NB4 (cell line): ENCODE measurements at regions not wholly inside any gene's neighbourhood (a gene's known extent, or its start where the extent isn't known, plus 50 kb on each side); places are given as distances from the start of the nearest gene placed in this dataset.

Source experiments
- DNase-seq: peaks from one replicate; pipeline ENCODE4 v3.0.0; 2010; ENCODE audit warnings: low read depth
- H3K4me3 ChIP-seq: one replicate; pipeline ENCODE4 v1.5.1; 2011; ENCODE audit warnings: mild to moderate bottlenecking, low read depth, low read length, moderate library complexity
- MYC ChIP-seq: IDR thresholded peaks from 2 replicates; pipeline ENCODE4 v1.6.1; 2011; ENCODE audit warnings: low read depth, low read length
- POLR2A ChIP-seq: IDR thresholded peaks from 2 replicates; pipeline ENCODE4 v1.6.1; 2011; ENCODE audit warnings: mild to moderate bottlenecking; ENCODE audit not compliant: insufficient read length; ENCODE audit errors: extremely low read depth
- TF ChIP-seq, protein P1 (sequence below): IDR thresholded peaks from one replicate; pipeline ENCODE4 v1.5.1; 2012; ENCODE audit warnings: low read depth, low read length
- TF ChIP-seq, protein P2 (sequence below): IDR thresholded peaks from 2 replicates; pipeline ENCODE4 v1.6.1; 2011; ENCODE audit warnings: low read depth, low read length

GRCh38 chr14:59063259-59063658 lies 125.2 kb upstream of the DAAM1 start:
- no peak for TF ChIP-seq MYC
- TF ChIP-seq POLR2A: no peak
- TF ChIP-seq, protein P1, sequence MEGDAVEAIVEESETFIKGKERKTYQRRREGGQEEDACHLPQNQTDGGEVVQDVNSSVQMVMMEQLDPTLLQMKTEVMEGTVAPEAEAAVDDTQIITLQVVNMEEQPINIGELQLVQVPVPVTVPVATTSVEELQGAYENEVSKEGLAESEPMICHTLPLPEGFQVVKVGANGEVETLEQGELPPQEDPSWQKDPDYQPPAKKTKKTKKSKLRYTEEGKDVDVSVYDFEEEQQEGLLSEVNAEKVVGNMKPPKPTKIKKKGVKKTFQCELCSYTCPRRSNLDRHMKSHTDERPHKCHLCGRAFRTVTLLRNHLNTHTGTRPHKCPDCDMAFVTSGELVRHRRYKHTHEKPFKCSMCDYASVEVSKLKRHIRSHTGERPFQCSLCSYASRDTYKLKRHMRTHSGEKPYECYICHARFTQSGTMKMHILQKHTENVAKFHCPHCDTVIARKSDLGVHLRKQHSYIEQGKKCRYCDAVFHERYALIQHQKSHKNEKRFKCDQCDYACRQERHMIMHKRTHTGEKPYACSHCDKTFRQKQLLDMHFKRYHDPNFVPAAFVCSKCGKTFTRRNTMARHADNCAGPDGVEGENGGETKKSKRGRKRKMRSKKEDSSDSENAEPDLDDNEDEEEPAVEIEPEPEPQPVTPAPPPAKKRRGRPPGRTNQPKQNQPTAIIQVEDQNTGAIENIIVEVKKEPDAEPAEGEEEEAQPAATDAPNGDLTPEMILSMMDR: no peak
- TF ChIP-seq, protein P2, sequence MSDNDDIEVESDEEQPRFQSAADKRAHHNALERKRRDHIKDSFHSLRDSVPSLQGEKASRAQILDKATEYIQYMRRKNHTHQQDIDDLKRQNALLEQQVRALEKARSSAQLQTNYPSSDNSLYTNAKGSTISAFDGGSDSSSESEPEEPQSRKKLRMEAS: no peak
- H3K4me3 ChIP-seq: no peak overlapping the region
- no peak for DNase-seq

DNA sequence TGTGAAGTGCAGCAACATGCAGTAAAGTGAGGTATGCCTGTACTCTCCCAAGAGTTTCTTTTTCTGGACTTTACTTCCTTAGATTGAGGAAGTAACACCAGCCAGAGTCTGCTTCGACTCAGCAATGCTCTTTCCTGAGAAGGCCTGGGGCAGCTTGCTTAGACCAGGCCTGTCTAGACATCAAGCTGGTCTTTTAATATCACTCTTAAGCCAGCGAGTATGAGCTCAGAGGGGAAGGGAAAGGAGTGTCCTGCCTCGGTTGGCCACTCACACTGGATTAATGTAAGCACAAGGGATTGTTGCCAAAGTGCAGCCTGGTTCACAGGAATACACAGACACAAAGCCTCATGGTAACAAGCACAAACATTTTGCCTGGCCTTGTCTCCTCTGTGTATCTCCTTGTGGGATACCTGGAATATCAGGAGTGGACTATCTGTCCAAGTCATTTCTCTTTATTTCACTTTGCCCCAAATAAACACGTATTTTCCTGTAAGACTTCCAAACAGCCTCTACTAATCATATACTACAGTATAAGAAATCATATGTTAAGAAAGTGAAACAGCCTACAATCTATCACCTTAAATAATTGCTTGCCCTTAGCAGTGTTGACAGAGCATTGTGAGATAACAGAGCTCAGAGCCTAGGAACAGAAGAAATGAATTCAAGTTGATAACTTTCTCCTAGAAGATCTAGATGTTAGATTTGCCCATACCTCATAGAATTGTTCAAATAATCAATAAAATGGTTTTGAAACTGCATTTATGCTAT lies 121.2 kb upstream of the DAAM1 start:
- peak; percentile 33 for DNase-seq
- TF ChIP-seq, protein P2: no peak
- TF ChIP-seq, protein P1: no peak
- TF ChIP-seq MYC (no peak), POLR2A (no peak)

DNA sequence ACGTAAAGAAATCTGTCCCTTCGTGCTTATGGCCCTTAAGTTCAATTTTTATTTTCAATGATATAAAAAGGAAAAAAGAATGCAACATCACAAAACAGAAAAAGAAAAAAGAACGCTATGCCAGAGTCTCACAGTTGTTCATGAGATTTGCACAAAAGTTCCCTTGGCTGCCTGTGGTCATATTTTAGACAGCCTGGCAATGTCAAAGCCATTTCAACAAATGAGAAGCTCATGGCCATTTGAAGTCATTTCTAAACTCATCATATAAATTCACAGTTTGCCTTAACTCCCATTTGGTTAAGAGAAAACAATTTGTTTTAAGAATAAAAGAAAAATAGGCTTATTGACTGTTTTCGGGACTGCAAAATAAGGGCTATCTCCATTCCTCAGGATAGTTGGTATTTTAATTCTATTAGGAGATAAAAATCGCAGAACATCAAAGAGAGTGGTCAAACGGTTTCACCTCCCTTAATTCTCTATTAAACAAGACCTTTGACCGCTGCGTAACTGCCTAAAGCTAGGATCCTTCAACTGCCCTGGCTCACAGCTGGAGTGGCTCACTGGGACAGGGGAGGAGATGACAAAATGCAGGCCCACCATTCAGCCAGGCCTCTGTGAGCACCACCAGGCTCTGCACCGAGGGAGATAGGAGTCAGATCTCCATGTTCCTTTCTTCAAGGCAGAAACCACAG lies 119.2 kb upstream of the DAAM1 start:
- TF ChIP-seq, protein P1: no peak

More for the DNA sequence above, 121.2 kb upstream of the DAAM1 start:
- no peak overlapping the region for H3K4me3 ChIP-seq

GRCh38 chr14:59075506-59075905 lies 113.0 kb upstream of the DAAM1 start:
- DNase-seq: no peak
- no peak overlapping the region for H3K4me3 ChIP-seq
- TF ChIP-seq, protein P2: no peak
- TF ChIP-seq MYC: no peak
- no peak for TF ChIP-seq POLR2A
- TF ChIP-seq, protein P1: no peak

More for the DNA sequence above, 119.2 kb upstream of the DAAM1 start:
- no peak for DNase-seq
- H3K4me3 ChIP-seq: no peak overlapping the region

DNA sequence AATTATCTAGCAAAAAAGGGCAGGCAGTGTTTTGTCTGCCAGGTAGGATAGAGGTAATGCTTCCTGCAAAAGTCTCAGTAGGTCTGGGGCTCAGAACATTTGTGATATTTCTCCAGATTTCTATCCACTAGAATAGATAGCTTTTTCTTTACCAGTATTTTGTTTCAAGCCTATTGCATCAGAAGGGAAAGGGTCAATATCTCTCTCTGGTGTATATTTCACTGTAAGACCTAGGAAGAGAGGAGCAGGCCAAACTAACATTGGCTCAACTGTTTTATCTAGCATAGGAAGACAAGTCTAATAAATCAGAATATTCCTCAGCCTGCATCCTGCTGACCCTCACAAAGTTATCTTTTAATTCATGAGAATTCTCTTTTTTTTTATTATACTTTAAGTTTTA lies 106.7 kb upstream of the DAAM1 start:
- DNase-seq: no peak
- no peak overlapping the region for H3K4me3 ChIP-seq
- TF ChIP-seq POLR2A (no peak), MYC (no peak)
- TF ChIP-seq, protein P2: no peak
- TF ChIP-seq, protein P1: no peak
